ENCODE measurements at regions not wholly inside any gene's neighbourhood (a gene's known extent, or its start where the extent isn't known, plus 50 kb on each side); places are given as distances from the start of the nearest gene placed in this dataset.

DNA sequence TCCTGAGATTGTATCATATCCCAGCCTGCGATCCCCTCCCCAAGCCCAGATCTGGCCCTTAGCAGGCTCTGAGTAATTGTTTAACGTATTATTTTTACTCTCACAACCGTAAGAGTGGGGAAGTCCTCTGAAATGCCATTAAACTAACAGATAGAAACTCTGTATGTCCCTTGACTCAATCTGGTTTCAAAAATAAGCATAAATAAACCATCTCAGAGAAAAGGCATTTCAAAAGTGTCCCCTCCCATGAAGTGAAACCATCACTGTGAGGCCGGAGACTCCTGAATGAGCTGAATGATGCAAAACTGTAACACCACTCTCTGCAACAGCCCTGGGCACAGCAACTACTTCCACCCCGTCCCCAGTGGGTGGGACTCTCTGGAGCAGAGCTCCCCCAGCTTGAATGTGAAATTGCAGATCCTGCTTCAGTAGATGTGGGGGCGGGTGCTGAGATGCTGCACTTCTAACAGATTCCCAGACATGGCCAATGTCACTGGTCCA, 104.1 kb downstream of the SYF2 start:
- intact Hi-C loops (cut with DNase I) = no loop called here
- WGBS, 2 donors = 77 to 78% methylated on average over 6 of the region's 6 CpGs
- DNase-seq (no peak), ATAC-seq (no peak), FAIRE-seq (no peak)
- no peaks in the 10 kb centered on the region for H3K9me3 ChIP-seq
- no peak overlapping the region for H3K4me3 ChIP-seq
- TF ChIP-seq, protein P1, sequence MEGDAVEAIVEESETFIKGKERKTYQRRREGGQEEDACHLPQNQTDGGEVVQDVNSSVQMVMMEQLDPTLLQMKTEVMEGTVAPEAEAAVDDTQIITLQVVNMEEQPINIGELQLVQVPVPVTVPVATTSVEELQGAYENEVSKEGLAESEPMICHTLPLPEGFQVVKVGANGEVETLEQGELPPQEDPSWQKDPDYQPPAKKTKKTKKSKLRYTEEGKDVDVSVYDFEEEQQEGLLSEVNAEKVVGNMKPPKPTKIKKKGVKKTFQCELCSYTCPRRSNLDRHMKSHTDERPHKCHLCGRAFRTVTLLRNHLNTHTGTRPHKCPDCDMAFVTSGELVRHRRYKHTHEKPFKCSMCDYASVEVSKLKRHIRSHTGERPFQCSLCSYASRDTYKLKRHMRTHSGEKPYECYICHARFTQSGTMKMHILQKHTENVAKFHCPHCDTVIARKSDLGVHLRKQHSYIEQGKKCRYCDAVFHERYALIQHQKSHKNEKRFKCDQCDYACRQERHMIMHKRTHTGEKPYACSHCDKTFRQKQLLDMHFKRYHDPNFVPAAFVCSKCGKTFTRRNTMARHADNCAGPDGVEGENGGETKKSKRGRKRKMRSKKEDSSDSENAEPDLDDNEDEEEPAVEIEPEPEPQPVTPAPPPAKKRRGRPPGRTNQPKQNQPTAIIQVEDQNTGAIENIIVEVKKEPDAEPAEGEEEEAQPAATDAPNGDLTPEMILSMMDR (IDR thresholded peaks at IDR 0.05) = no peak
- H3K27me3 ChIP-seq = no peaks in the 10 kb centered on the region
- no peak overlapping the region for H3K27ac ChIP-seq
- H3K4me1 ChIP-seq = no peaks in the 10 kb centered on the region
- no peaks in the 10 kb centered on the region for H3K36me3 ChIP-seq

DNA sequence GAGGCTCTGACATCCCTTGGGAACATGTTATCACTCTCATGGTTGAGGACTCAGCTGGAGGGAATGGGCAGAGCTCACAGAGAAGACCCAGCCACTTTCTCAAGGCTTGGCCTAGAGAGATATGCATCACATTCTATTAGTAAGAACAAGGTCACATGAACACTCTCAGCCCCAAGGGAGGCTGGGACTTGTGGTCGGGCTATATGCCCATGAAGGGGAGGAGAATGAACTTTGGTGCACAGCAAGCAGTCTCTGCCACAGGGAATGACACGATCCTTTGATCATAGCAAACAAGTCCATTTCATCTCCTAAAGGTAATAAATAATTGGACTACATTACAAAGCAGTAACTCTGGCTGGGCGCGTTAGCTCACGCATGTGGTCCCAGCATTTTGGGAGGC, 105.7 kb downstream of the SYF2 start:
- H3K36me3 ChIP-seq = no peaks in the 10 kb centered on the region
- H3K27ac ChIP-seq = no peak overlapping the region
- no peaks in the 10 kb centered on the region for H3K9me3 ChIP-seq
- DNase-seq (no peak), FAIRE-seq (no peak), ATAC-seq (no peak)
- no peaks in the 10 kb centered on the region for H3K4me1 ChIP-seq
- 82 to 83% methylated on average over 5 of the region's 5 CpGs for WGBS, 2 donors
- no peaks in the 10 kb centered on the region for H3K27me3 ChIP-seq
- intact Hi-C loops (cut with DNase I) = no loop called here
- TF ChIP-seq, protein P1 (IDR thresholded peaks at IDR 0.05) = no peak
- no peak overlapping the region for H3K4me3 ChIP-seq

DNA sequence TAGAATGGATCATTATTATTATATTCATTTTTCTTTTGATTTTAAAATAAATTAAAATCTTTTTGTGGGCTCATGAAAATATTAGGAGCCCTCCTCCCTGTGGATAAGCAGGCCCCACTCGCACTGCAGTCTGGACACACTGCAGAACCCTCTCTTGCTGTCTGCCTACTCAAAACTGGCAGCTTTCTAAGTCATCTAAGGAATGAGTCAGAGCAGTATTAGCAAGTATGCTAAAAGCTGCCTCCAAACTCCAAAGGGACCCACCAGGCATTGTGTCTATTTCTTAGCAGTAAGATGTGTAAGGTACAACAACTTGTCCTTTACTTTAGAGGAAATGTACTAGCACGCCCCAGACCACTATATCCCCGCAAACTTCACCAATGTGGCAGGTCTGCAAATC, 108.8 kb downstream of the SYF2 start:
- 90 to 95% methylated on average over 3 of the region's 3 CpGs for WGBS, 2 donors
- intact Hi-C loops (cut with DNase I) = no loop called here
- Histone ChIP-seq H3K4me1 (no peaks in the 10 kb centered on the region), H3K27me3 (no peaks in the 10 kb centered on the region), H3K36me3 (no peaks in the 10 kb centered on the region), H3K27ac (no peak overlapping the region), H3K4me3 (no peak overlapping the region), H3K9me3 (no peaks in the 10 kb centered on the region)
- ATAC-seq (no peak), DNase-seq (no peak), FAIRE-seq (no peak)
- TF ChIP-seq, protein P1 (IDR thresholded peaks at IDR 0.05) = no peak

DNA sequence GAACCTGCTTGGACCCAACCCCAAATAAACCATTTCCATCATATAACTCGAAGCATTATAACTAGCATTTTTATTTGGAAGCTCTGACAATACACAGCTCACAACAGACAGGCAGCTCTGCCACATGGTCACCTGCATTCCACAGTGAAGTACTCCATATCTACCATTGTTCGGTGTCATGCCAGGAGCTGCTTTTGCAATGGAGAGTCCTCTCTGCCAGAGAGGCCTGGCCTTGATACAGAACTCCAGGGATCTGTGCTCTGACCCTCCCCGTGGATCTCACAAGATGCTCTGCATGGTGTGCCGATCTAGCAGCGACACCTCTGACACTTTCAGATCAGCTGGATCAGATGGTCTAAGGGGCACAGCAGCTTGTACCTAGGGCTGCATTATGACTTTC, 109.6 kb downstream of the SYF2 start:
- intact Hi-C loops (cut with DNase I) = no loop called here
- H3K4me3 ChIP-seq = no peak overlapping the region
- 63 to 72% methylated on average over 5 of the region's 5 CpGs for WGBS, 2 donors
- DNase-seq (no peak), ATAC-seq (no peak), FAIRE-seq (no peak)
- H3K4me1 ChIP-seq = no peaks in the 10 kb centered on the region
- H3K27ac ChIP-seq = no peak overlapping the region
- no peaks in the 10 kb centered on the region for H3K27me3 ChIP-seq
- TF ChIP-seq, protein P1 (IDR thresholded peaks at IDR 0.05) = no peak
- H3K36me3 ChIP-seq = no peaks in the 10 kb centered on the region
- no peaks in the 10 kb centered on the region for H3K9me3 ChIP-seq

DNA sequence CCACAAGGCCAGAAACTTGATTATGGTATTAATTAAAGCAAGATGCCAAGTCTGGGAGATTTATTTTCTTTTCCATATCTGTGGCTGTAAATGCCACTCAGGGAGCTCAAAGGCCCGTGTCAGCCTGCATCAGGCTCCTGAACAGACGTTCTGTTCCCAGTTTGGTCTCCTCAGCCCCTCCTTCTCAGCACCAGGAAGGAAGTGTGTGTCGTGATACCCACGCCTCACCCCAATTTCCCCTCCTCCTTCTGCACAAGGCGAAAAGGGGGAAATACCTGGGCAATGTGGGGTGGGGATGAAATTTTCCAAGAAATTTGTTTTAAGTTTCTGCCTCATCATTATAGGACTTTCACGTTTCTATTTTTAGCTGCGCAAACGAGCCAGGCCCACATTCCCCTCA, 112.0 kb downstream of the SYF2 start:
- Histone ChIP-seq H3K27me3 (no peaks in the 10 kb centered on the region), H3K27ac (no peak overlapping the region), H3K9me3 (no peaks in the 10 kb centered on the region), H3K36me3 (no peaks in the 10 kb centered on the region), H3K4me3 (no peak overlapping the region), H3K4me1 (no peaks in the 10 kb centered on the region)
- TF ChIP-seq, protein P1 (IDR thresholded peaks at IDR 0.05) = no peak
- FAIRE-seq (no peak), DNase-seq (no peak), ATAC-seq (no peak)
- intact Hi-C loops (cut with DNase I) = no loop called here
- WGBS, 2 donors = 52 to 54% methylated on average over 8 of the region's 8 CpGs

Measured in pancreas (tissue), 10 donors.